HG02938 (cell line): ENCODE measurements at regions not wholly inside any gene's neighbourhood (a gene's known extent, or its start where the extent isn't known, plus 50 kb on each side); places are given as distances from the start of the nearest gene placed in this dataset.

Experiments used
- ATAC-seq: cut with Tn5 transposase; IDR thresholded peaks from one replicate; pipeline ENCODE4 v1.9.1; 2021; ENCODE audit warnings: mild to moderate bottlenecking, moderate library complexity; ENCODE audit not compliant: unreplicated experiment

DNA sequence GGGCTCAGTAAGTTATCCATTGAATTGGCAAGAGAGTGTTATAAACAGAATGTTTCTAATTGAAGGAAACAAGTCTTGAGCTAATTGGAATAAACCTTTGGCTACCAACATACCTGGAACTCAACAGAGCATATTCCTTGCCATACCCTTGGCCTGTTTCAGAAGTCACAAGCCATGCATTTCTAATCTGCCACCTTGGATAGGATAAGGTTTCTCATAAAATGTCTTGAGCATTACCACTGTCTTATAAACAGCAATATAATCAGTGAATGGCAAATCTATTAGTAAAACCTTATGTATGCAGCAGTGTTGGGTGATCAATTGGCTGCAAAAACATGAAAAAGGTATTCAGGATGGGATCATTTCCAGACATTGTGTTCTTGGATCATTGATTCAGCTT, 765.2 kb upstream of the SEL1L start:
- ATAC-seq, result no peak

- ATAC-seq, result no peak
These were observed 775.5 kb upstream of the SEL1L start for GRCh38 chr14:82309199-82309598.

GRCh38 chr14:82313889-82314288, 780.2 kb upstream of the SEL1L start:
- ATAC-seq, result no peak

DNA sequence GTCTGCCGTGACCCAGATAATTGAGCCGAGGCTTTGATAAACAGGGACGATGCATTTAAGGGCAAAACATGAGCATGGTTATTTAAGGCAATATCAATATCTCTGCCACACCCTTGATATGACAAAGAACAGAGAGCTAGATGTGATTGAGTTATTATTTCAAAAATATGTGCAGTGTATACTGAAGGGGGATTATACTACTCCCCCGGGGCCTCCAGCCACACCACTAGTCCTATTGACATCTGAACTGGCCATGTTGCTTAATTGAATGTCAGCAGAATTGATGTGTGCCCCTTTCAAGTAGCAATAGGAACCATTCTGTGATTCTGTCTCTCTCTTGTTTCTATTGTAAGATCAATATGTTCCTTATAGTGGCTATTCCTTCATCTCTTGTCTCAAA, 794.8 kb upstream of the SEL1L start:
- ATAC-seq, result no peak

- no peak for ATAC-seq
These were observed 807.7 kb upstream of the SEL1L start for GRCh38 chr14:82341261-82341810.

DNA sequence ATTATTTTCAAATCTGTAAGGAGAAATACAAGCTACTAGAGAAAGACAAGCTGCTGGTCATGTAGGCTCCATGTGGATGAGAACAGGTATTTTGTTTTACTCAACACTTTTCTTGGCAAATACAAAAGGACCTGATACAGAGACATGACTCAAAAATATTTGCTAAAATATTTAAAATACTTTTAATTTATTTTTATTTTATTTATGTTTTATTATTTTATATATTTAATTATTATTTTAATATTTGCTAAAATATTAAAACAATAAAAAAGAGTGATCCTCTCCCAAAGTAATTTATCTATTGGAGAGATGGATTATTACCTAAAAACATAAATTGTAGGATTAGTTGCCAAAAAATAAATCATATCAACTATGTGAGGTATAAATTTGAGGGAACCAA, 808.9 kb upstream of the SEL1L start:
- ATAC-seq, result no peak

- no peak for ATAC-seq
These were observed 811.5 kb upstream of the SEL1L start for GRCh38 chr14:82345184-82345583.

GRCh38 chr14:82354126-82354525, 820.5 kb upstream of the SEL1L start:
- ATAC-seq, result no peak

DNA sequence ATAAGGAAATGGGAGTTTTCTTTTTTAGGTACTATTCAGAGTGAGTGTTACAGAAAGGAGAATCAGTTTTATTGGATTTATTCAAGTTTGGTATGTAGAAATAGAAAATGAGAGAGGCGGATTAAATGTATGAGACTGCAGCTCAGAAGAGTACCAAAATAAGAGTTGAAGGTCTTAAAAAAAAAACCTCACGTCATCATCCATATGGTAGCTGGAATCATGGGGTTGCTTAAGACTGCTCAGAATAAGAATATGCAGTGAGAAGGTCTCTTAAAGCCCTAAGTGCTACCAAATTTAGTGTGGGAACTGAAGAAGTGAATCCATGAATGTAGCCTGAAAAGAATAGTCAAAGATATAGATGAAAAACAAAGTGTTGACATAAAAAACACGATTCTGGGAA, 825.5 kb upstream of the SEL1L start:
- no peak for ATAC-seq

- no peak for ATAC-seq
These were observed 828.8 kb upstream of the SEL1L start for GRCh38 chr14:82362452-82362851.

DNA sequence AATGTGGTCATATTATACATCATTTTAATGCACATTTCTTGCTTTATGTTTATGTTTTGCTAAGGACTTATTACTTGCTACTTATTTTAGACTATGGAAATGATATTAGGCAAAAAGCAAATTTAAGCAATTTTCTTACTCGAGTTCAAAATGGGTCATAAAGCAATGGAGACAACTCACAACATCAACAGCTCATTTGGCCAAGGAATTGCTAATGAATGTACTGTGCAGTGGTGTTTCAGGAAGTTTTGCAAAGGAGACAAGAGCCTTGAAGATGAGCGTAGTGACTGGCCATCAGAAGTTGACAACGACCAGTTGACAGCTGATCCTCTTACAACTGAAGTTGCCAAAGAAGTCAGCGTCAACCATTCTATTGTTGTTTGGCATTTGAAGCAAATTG, 831.8 kb upstream of the SEL1L start:
- ATAC-seq, result no peak

GRCh38 chr14:82366803-82367202, 833.1 kb upstream of the SEL1L start:
- no peak for ATAC-seq

DNA sequence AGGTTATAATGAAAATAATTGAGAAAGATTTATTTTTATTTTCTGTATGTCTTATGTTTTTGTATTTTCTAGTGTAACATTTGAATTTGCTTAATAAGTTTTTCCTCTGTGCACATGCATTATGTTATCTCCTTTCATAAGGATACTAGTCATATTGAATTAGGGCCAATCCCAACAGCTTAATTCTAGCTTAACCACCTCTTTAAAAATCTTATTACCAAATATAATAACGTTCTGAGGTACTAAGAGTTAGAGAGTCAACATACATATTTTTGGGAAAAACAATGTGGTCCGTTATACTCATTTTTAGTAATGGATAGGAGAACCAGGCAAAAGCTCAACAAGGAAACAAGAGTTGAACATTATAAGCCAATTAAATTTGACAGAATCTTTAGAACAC, 845.6 kb upstream of the SEL1L start:
- ATAC-seq, result no peak

GRCh38 chr14:82385048-82385447, 851.4 kb upstream of the SEL1L start:
- no peak for ATAC-seq

DNA sequence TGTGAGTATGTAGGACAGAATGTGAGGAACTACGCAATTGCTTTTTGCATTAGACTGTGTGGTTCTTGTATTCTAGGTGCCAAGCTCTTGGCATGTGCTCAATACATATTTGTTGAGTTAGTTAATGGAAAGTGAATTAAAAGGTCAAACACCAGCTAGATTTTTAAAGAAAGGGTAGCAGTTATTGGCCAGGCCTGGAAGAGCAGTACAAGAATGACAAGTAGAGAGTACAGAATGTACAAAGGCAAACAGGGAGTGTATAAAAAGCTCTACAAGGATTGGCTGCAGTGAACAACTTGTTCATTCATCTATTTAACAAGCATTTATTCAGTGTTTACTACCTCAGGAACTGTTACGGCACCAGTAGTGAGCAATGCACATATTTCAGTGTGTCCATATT, 854.0 kb upstream of the SEL1L start:
- ATAC-seq, result no peak

GRCh38 chr14:82388488-82388887, 854.8 kb upstream of the SEL1L start:
- no peak for ATAC-seq

DNA sequence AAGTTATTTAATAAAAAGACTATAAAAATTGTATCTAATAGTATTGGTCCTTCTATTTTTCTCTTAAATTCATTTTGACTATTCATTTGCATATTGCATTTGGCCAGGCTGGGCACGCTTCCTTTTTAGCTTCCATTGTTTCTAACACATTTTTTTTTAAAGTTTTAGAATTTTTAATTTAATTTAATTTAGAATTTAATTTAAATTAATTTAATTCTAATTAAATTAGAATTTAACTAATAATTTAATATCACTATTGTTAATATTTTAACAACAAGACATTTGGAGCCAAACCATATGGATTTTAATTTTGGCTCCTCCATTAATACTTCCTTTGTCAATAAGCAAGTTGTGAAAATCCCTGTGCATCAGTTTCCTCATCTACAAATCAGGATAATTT, 856.9 kb upstream of the SEL1L start:
- no peak for ATAC-seq

GRCh38 chr14:82394916-82395315, 861.3 kb upstream of the SEL1L start:
- no peak for ATAC-seq

GRCh38 chr14:82398256-82398655, 864.6 kb upstream of the SEL1L start:
- ATAC-seq, result no peak

- ATAC-seq, result no peak
These were observed 870.3 kb upstream of the SEL1L start for GRCh38 chr14:82403987-82404386.

DNA sequence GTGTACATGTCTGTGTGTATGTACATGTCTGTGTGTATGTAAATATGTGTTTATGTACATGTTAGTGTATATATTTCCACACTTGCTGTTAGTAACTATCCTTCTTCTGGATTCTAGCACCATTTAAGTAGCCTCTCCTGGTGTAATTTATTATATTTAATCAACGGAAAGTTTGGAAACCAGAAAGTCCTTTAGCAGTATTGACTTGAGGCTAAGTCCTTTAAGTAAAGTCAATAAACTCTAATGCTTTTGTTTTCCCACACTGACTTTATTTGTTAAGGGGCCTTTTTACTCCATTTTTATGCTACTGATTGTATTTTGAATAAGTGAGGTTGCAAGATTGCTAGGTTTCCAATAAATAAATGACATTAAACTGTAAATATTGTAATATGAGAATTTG, 876.4 kb upstream of the SEL1L start:
- no peak for ATAC-seq

DNA sequence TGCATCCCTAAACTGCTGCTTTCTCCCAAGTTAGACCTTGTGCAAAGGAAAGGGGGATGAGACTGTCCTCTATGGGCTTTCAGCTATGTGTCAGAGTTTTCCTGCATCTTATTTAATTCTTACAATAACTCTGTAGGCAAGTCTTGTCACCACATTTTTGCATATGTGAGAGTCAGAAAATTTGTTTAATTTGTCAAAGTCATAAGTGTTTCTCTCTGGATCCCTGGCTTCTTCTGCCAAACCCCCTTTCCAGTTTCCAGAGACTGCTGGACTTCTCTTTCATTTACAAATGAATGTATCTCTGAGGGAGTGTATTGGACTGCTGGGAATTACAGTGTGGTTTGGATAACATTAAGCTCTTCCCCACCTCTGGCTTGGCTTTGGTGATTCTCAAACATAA, 877.6 kb upstream of the SEL1L start:
- no peak for ATAC-seq

- ATAC-seq, result no peak
These were observed 878.9 kb upstream of the SEL1L start for GRCh38 chr14:82412545-82412944.
